ENCODE measurements at regions not wholly inside any gene's neighbourhood (a gene's known extent, or its start where the extent isn't known, plus 50 kb on each side); places are given as distances from the start of the nearest gene placed in this dataset.

GRCh38 chr2:142321706-142322280, 191.0 kb upstream of the LRP1B start:
- TF ChIP-seq, protein P1, sequence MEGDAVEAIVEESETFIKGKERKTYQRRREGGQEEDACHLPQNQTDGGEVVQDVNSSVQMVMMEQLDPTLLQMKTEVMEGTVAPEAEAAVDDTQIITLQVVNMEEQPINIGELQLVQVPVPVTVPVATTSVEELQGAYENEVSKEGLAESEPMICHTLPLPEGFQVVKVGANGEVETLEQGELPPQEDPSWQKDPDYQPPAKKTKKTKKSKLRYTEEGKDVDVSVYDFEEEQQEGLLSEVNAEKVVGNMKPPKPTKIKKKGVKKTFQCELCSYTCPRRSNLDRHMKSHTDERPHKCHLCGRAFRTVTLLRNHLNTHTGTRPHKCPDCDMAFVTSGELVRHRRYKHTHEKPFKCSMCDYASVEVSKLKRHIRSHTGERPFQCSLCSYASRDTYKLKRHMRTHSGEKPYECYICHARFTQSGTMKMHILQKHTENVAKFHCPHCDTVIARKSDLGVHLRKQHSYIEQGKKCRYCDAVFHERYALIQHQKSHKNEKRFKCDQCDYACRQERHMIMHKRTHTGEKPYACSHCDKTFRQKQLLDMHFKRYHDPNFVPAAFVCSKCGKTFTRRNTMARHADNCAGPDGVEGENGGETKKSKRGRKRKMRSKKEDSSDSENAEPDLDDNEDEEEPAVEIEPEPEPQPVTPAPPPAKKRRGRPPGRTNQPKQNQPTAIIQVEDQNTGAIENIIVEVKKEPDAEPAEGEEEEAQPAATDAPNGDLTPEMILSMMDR (IDR thresholded peaks at IDR 0.05), result no peak
- TF ChIP-seq POLR2A (IDR thresholded peaks at IDR 0.05), result no peak

Data from adrenal gland (tissue), 5 donors.